Stromal cell of bone marrow (primary cell): ENCODE measurements at regions not wholly inside any gene's neighbourhood (a gene's known extent, or its start where the extent isn't known, plus 50 kb on each side); places are given as distances from the start of the nearest gene placed in this dataset.

Source experiments
- DNase-seq: peaks from one replicate; pipeline ENCODE4 v3.0.0-alpha.2; 2012; ENCODE audit warnings: low read depth

GRCh38 chr16:51971184-51971583 lies 575.8 kb downstream of the TOX3 start:
- no peak for DNase-seq

GRCh38 chr16:51968749-51969148 lies 578.2 kb downstream of the TOX3 start:
- no peak for DNase-seq

- no peak for DNase-seq
Measured at GRCh38 chr16:51967646-51968045, 579.3 kb downstream of the TOX3 start.

- DNase-seq: no peak
Measured at GRCh38 chr16:51960931-51961330, 586.0 kb downstream of the TOX3 start.

GRCh38 chr16:51953286-51953985 lies 593.5 kb downstream of the TOX3 start:
- DNase-seq: no peak

GRCh38 chr16:51952500-51952899 lies 594.4 kb downstream of the TOX3 start:
- DNase-seq: no peak

- DNase-seq: no peak
Measured at GRCh38 chr16:51951668-51952298, 595.2 kb downstream of the TOX3 start.

GRCh38 chr16:51950118-51950780 lies 596.7 kb downstream of the TOX3 start:
- no peak for DNase-seq

GRCh38 chr16:51949282-51949681 lies 597.7 kb downstream of the TOX3 start:
- DNase-seq: no peak

- DNase-seq: no peak
Measured at GRCh38 chr16:51941412-51941811, 605.5 kb downstream of the TOX3 start.

- DNase-seq: no peak
Measured at GRCh38 chr16:51940183-51940582, 606.8 kb downstream of the TOX3 start.

- DNase-seq: no peak
Measured at GRCh38 chr16:51939378-51939871, 607.5 kb downstream of the TOX3 start.

GRCh38 chr16:51938861-51939260 lies 608.1 kb downstream of the TOX3 start:
- no peak for DNase-seq

GRCh38 chr16:51937771-51938170 lies 609.2 kb downstream of the TOX3 start:
- DNase-seq: no peak

GRCh38 chr16:51936846-51937245 lies 610.1 kb downstream of the TOX3 start:
- no peak for DNase-seq

- DNase-seq: no peak
Measured at GRCh38 chr16:51932317-51932716, 614.6 kb downstream of the TOX3 start.

- DNase-seq: no peak
Measured at GRCh38 chr16:51931653-51932052, 615.3 kb downstream of the TOX3 start.

- DNase-seq: no peak
Measured at GRCh38 chr16:51924744-51925143, 622.2 kb downstream of the TOX3 start.

- DNase-seq: no peak
Measured at GRCh38 chr16:51922476-51922875, 624.5 kb downstream of the TOX3 start.

- DNase-seq: no peak
Measured at GRCh38 chr16:51919736-51920135, 627.2 kb downstream of the TOX3 start.

- no peak for DNase-seq
Measured at GRCh38 chr16:51916814-51917213, 630.1 kb downstream of the TOX3 start.

- DNase-seq: no peak
Measured at GRCh38 chr16:51916231-51916630, 630.7 kb downstream of the TOX3 start.

GRCh38 chr16:51907680-51908079 lies 639.3 kb downstream of the TOX3 start:
- DNase-seq: no peak
